DND-41 (cell line): ENCODE measurements at regions not wholly inside any gene's neighbourhood (a gene's known extent, or its start where the extent isn't known, plus 50 kb on each side); places are given as distances from the start of the nearest gene placed in this dataset.

Source experiments
- ATAC-seq: fragments of 200-7000 bp; cut with Tn5 transposase; 3 replicates; pipeline ENCODE4 v1.9.1; 2021; ENCODE audit warnings: low read depth; ENCODE audit not compliant: insufficient read depth
- DNase-seq: peaks from one replicate; pipeline ENCODE4 v3.0.0-alpha.2; 2020
- H2AFZ ChIP-seq: 2 replicates; pipeline ENCODE4 v1.6.0; 2012; ENCODE audit warnings: low read depth, low read length
- H3K27ac ChIP-seq: 2 replicates; pipeline ENCODE4 v1.5.1; 2012; ENCODE audit warnings: low read length, inconsistent platforms
- H3K27me3 ChIP-seq: fragments of 200-600 bp; sonication (generic); 2 replicates; pipeline ENCODE4 v1.6.0; 2012; ENCODE audit warnings: low read length, mild to moderate bottlenecking, inconsistent platforms; ENCODE audit not compliant: insufficient read depth, poor library complexity
- H3K36me3 ChIP-seq: 2 replicates; pipeline ENCODE4 v1.5.1; 2012; ENCODE audit warnings: low read length, inconsistent platforms; ENCODE audit not compliant: insufficient read depth
- H3K4me1 ChIP-seq: 2 replicates; pipeline ENCODE4 v1.5.1; 2012; ENCODE audit warnings: mild to moderate bottlenecking, low read length; ENCODE audit not compliant: insufficient read depth
- H3K4me2 ChIP-seq: 2 replicates; pipeline ENCODE4 v1.6.0; 2012; ENCODE audit warnings: mild to moderate bottlenecking, moderate library complexity, low read length, inconsistent platforms; ENCODE audit not compliant: insufficient read depth
- H3K4me3 ChIP-seq, 2 experiments: fragments of 200-600 bp in 1 of 2; shearing (Covaris generic) in 1 of 2; 2 replicates each; pipeline ENCODE4 v1.5.1; 2012 to 2016; ENCODE audit warnings: inconsistent platforms in 2 of 2, low read length in 2 of 2, mild to moderate bottlenecking in 2 of 2, low read depth in 1 of 2, moderate library complexity in 1 of 2
- H3K79me2 ChIP-seq: 2 replicates; pipeline ENCODE4 v1.6.0; 2012; ENCODE audit warnings: low read length, inconsistent platforms; ENCODE audit not compliant: insufficient read depth
- H3K9ac ChIP-seq: 2 replicates; pipeline ENCODE4 v1.6.0; 2012; ENCODE audit warnings: low read depth, mild to moderate bottlenecking, inconsistent platforms, low read length, moderate library complexity
- H3K9me3 ChIP-seq: 2 replicates; pipeline ENCODE4 v1.5.1; 2012; ENCODE audit warnings: low read length, moderate library complexity, mild to moderate bottlenecking, inconsistent platforms; ENCODE audit not compliant: insufficient read depth, severe bottlenecking
- H4K20me1 ChIP-seq: 2 replicates; pipeline ENCODE4 v1.6.0; 2012; ENCODE audit warnings: low read length; ENCODE audit not compliant: insufficient read depth
- CTCF ChIP-seq: IDR thresholded peaks from 2 replicates; pipeline ENCODE4 v1.5.1; 2012; ENCODE audit warnings: borderline replicate concordance, low read length, moderate library complexity, mild to moderate bottlenecking; ENCODE audit not compliant: poor library complexity, severe bottlenecking; ENCODE audit errors: extremely low read depth
- EZH2 ChIP-seq: IDR thresholded peaks from 3 replicates; pipeline ENCODE4 v1.6.1; 2012; ENCODE audit warnings: borderline replicate concordance, low read depth, mild to moderate bottlenecking, moderate library complexity, low read length, inconsistent platforms; ENCODE audit not compliant: severe bottlenecking

- H3K27me3 ChIP-seq, result no peaks in the 10 kb centered on the region
- H3K9me3 ChIP-seq, result no peaks in the 10 kb centered on the region
- H3K79me2 ChIP-seq, result no peaks in the 10 kb centered on the region
- H3K36me3 ChIP-seq, result no peaks in the 10 kb centered on the region
- H3K9ac ChIP-seq, result no peak overlapping the region
- H3K4me2 ChIP-seq, result no peak overlapping the region
- no peak for ATAC-seq
- H3K4me3 ChIP-seq, result no peak overlapping the region
- H3K4me1 ChIP-seq, result no peaks in the 10 kb centered on the region
- no peak overlapping the region for H3K27ac ChIP-seq
- TF ChIP-seq CTCF (no peak), EZH2 (no peak)
- H4K20me1 ChIP-seq, result no peaks in the 10 kb centered on the region
- no peak for DNase-seq
- H2AFZ ChIP-seq, result no peak overlapping the region
These were observed 429.9 kb upstream of the ARID1B start for GRCh38 chr6:156347246-156347645.

GRCh38 chr6:156345700-156346099 lies 431.5 kb upstream of the ARID1B start:
- Histone ChIP-seq H3K9me3 (no peaks in the 10 kb centered on the region), H3K27me3 (no peaks in the 10 kb centered on the region), H2AFZ (no peak overlapping the region), H3K79me2 (no peaks in the 10 kb centered on the region), H3K36me3 (no peaks in the 10 kb centered on the region), H4K20me1 (no peaks in the 10 kb centered on the region), H3K4me2 (no peak overlapping the region), H3K9ac (no peak overlapping the region), H3K4me3 (no peak overlapping the region), H3K27ac (no peak overlapping the region), H3K4me1 (no peaks in the 10 kb centered on the region)
- TF ChIP-seq CTCF, result no peak
- TF ChIP-seq EZH2, result no peak
- DNase-seq (no peak), ATAC-seq (no peak)

- no peaks in the 10 kb centered on the region for H3K4me1 ChIP-seq
- no peaks in the 10 kb centered on the region for H3K79me2 ChIP-seq
- no peaks in the 10 kb centered on the region for H3K9me3 ChIP-seq
- no peak overlapping the region for H3K4me2 ChIP-seq
- no peak for TF ChIP-seq CTCF
- TF ChIP-seq EZH2, result no peak
- no peak overlapping the region for H3K27ac ChIP-seq
- ATAC-seq (no peak), DNase-seq (no peak)
- H3K9ac ChIP-seq, result no peak overlapping the region
- H3K27me3 ChIP-seq, result no peaks in the 10 kb centered on the region
- no peaks in the 10 kb centered on the region for H4K20me1 ChIP-seq
- no peak overlapping the region for H3K4me3 ChIP-seq
- H2AFZ ChIP-seq, result no peak overlapping the region
- no peaks in the 10 kb centered on the region for H3K36me3 ChIP-seq
These were observed 432.7 kb upstream of the ARID1B start for GRCh38 chr6:156344491-156344890.

GRCh38 chr6:156337801-156338200 lies 439.4 kb upstream of the ARID1B start:
- ATAC-seq, result no peak

More at GRCh38 chr6:156337801-156338200, 439.4 kb upstream of the ARID1B start:
- Histone ChIP-seq H3K79me2 (no peaks in the 10 kb centered on the region), H3K36me3 (no peaks in the 10 kb centered on the region), H3K9me3 (peaks cover 1% of the 10 kb centered on the region), H3K4me2 (no peak overlapping the region), H2AFZ (no peak overlapping the region), H3K27ac (no peak overlapping the region), H4K20me1 (no peaks in the 10 kb centered on the region), H3K9ac (no peak overlapping the region), H3K4me3 (no peak overlapping the region), H3K27me3 (no peaks in the 10 kb centered on the region), H3K4me1 (no peaks in the 10 kb centered on the region)
- no peak for TF ChIP-seq CTCF
- no peak for TF ChIP-seq EZH2
- no peak for DNase-seq
